ENCODE measurements at regions not wholly inside any gene's neighbourhood (a gene's known extent, or its start where the extent isn't known, plus 50 kb on each side); places are given as distances from the start of the nearest gene placed in this dataset.
"Not testable (repeated sequence)": the region's sequence is repeated elsewhere in the genome, so short reads cannot be mapped to it uniquely, and the experiment has no call there.

- intact Hi-C loops (cut with DNase I; ENCODE audit: low total_unique reads) = no loop called here
- H3K4me3 ChIP-seq (ENCODE audit: low read depth, poor library complexity, severe bottlenecking) = no peak overlapping the region
- TF ChIP-seq POLR2A (IDR thresholded peaks at IDR 0.05) (no peak), CTCF (IDR thresholded peaks at IDR 0.05) (no peak)
- 40 to 46% methylated on average over 2 of the region's 2 CpGs for WGBS, 2 donors
- no peak for DNase-seq (ENCODE audit: low spot score in 2 of 2)
Observed at GRCh38 chr21:32083197-32083596, 195.7 kb downstream of the MIS18A start.

GRCh38 chr21:32082466-32082865 lies 196.4 kb downstream of the MIS18A start:
- no peak for TF ChIP-seq POLR2A (IDR thresholded peaks at IDR 0.05)
- no peak for TF ChIP-seq CTCF (IDR thresholded peaks at IDR 0.05)
- no peak for DNase-seq (ENCODE audit: low spot score in 2 of 2)
- WGBS, 2 donors = 70 to 71% methylated on average over 5 of the region's 5 CpGs
- no peak overlapping the region for H3K4me3 ChIP-seq (ENCODE audit: low read depth, poor library complexity, severe bottlenecking)
- intact Hi-C loops (cut with DNase I; ENCODE audit: low total_unique reads) = no loop called here

GRCh38 chr21:32073593-32073992 lies 200.8 kb downstream of the HUNK start:
- TF ChIP-seq POLR2A (IDR thresholded peaks at IDR 0.05) (no peak), CTCF (IDR thresholded peaks at IDR 0.05) (no peak)
- DNase-seq (ENCODE audit: low spot score in 2 of 2) = no peak
- intact Hi-C loops (cut with DNase I; ENCODE audit: low total_unique reads) = no loop called here
- H3K4me3 ChIP-seq (ENCODE audit: low read depth, poor library complexity, severe bottlenecking) = no peak overlapping the region
- 82 to 89% methylated on average over 6 of the region's 6 CpGs for WGBS, 2 donors

GRCh38 chr21:32073190-32073589 lies 200.4 kb downstream of the HUNK start:
- H3K4me3 ChIP-seq (ENCODE audit: low read depth, poor library complexity, severe bottlenecking) = no peak overlapping the region
- no peak for DNase-seq (ENCODE audit: low spot score in 2 of 2)
- WGBS, 2 donors = 94 to 99% methylated on average over 6 of the region's 6 CpGs
- intact Hi-C loops (cut with DNase I; ENCODE audit: low total_unique reads) = no loop called here
- TF ChIP-seq POLR2A (IDR thresholded peaks at IDR 0.05) (no peak), CTCF (IDR thresholded peaks at IDR 0.05) (no peak)

GRCh38 chr21:32071620-32072019 lies 198.8 kb downstream of the HUNK start:
- WGBS, 2 donors = 60 to 67% methylated on average over 2 of the region's 2 CpGs
- DNase-seq (ENCODE audit: low spot score in 2 of 2); intact Hi-C loops (cut with DNase I; ENCODE audit: low total_unique reads); H3K4me3 ChIP-seq (ENCODE audit: low read depth, poor library complexity, severe bottlenecking): not testable (repeated sequence)

- H3K4me3 ChIP-seq (ENCODE audit: low read depth, poor library complexity, severe bottlenecking) = no peak overlapping the region
- intact Hi-C loops (cut with DNase I; ENCODE audit: low total_unique reads) = no loop called here
- no peak for TF ChIP-seq POLR2A (IDR thresholded peaks at IDR 0.05)
- no peak for TF ChIP-seq CTCF (IDR thresholded peaks at IDR 0.05)
- DNase-seq (ENCODE audit: low spot score in 2 of 2) = no peak
- 92 to 94% methylated on average over 10 of the region's 10 CpGs for WGBS, 2 donors
Observed at GRCh38 chr21:32070676-32071330, 198.0 kb downstream of the HUNK start.

Data from lower leg skin (tissue), 4 donors.